ENCODE measurements at regions not wholly inside any gene's neighbourhood (a gene's known extent, or its start where the extent isn't known, plus 50 kb on each side); places are given as distances from the start of the nearest gene placed in this dataset.

- no peak overlapping the region for H3K4me3 Mint-ChIP-seq (ENCODE audit: low read depth)
- peaks cover 12% of the 10 kb centered on the region for H3K9me3 Mint-ChIP-seq (ENCODE audit: low read depth)
- H3K27me3 Mint-ChIP-seq = peaks cover 8% of the 10 kb centered on the region
- TF ChIP-seq, protein P1, sequence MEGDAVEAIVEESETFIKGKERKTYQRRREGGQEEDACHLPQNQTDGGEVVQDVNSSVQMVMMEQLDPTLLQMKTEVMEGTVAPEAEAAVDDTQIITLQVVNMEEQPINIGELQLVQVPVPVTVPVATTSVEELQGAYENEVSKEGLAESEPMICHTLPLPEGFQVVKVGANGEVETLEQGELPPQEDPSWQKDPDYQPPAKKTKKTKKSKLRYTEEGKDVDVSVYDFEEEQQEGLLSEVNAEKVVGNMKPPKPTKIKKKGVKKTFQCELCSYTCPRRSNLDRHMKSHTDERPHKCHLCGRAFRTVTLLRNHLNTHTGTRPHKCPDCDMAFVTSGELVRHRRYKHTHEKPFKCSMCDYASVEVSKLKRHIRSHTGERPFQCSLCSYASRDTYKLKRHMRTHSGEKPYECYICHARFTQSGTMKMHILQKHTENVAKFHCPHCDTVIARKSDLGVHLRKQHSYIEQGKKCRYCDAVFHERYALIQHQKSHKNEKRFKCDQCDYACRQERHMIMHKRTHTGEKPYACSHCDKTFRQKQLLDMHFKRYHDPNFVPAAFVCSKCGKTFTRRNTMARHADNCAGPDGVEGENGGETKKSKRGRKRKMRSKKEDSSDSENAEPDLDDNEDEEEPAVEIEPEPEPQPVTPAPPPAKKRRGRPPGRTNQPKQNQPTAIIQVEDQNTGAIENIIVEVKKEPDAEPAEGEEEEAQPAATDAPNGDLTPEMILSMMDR (IDR thresholded peaks at IDR 0.05; ENCODE audit: unreplicated experiment) = no peak
- peaks cover 5% of the 10 kb centered on the region for H3K4me1 Mint-ChIP-seq (ENCODE audit: low read depth)
- H3K36me3 Mint-ChIP-seq (ENCODE audit: insufficient read depth) = no peaks in the 10 kb centered on the region
- H3K27ac Mint-ChIP-seq = no peak overlapping the region
- no peak for DNase-seq (ENCODE audit: low spot score, unreplicated experiment)
Measured at GRCh38 chr13:76610819-76611415, 275.3 kb downstream of the KCTD12 start.

DNA sequence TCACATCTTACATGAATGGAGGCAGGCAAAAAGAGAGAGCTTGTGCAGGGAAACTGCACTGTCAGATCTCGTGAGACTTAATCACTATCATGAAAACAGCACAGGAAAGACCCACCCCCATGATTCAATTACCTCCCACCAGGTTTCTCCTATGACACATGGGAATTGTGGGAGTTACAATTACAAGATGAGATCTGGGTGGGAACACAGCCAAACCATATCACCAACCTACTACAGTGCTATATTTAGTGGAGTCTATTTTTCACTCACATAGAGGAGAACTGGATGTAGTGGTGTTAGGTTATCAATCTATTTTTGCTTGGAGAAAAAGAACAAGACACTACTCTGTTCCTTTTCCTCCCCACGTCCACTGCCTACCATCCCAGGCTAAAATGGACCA lies 276.6 kb downstream of the KCTD12 start:
- Mint-ChIP-seq H3K27me3 (peaks cover 11% of the 10 kb centered on the region), H3K4me3 (ENCODE audit: low read depth) (no peak overlapping the region), H3K9me3 (ENCODE audit: low read depth) (peaks cover 15% of the 10 kb centered on the region), H3K4me1 (ENCODE audit: low read depth) (peaks cover 5% of the 10 kb centered on the region), H3K27ac (no peak overlapping the region), H3K36me3 (ENCODE audit: insufficient read depth) (no peaks in the 10 kb centered on the region)
- TF ChIP-seq, protein P1 (IDR thresholded peaks at IDR 0.05; ENCODE audit: unreplicated experiment) = no peak
- no peak for DNase-seq (ENCODE audit: low spot score, unreplicated experiment)

DNA sequence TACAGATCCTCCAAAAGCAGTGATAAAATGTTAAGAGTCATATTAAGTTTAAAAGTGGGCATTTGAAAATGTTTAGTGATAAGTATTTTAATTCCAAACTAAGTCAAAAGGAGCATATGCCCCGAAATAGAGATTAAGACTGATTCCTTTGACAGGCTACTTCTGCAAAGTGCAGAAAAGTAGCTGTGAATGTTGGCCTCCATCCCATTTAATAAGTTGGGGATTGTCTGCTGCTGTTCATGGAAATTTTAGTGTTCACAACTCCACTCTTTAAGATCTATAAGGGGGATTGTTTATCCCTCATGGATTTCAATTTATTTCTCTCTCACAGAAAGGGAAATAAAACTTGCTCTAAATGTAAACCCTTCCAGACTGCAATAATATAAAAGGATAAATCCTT lies 278.3 kb downstream of the KCTD12 start:
- H3K36me3 Mint-ChIP-seq (ENCODE audit: insufficient read depth) = no peaks in the 10 kb centered on the region
- H3K27me3 Mint-ChIP-seq = peaks cover 26% of the 10 kb centered on the region
- H3K4me3 Mint-ChIP-seq (ENCODE audit: low read depth) = no peak overlapping the region
- H3K4me1 Mint-ChIP-seq (ENCODE audit: low read depth) = peaks cover 5% of the 10 kb centered on the region
- TF ChIP-seq, protein P1 (IDR thresholded peaks at IDR 0.05; ENCODE audit: unreplicated experiment) = no peak
- DNase-seq (ENCODE audit: low spot score, unreplicated experiment) = no peak
- peaks cover 15% of the 10 kb centered on the region for H3K9me3 Mint-ChIP-seq (ENCODE audit: low read depth)
- H3K27ac Mint-ChIP-seq = no peak overlapping the region

- no peaks in the 10 kb centered on the region for H3K36me3 Mint-ChIP-seq (ENCODE audit: insufficient read depth)
- TF ChIP-seq, protein P1 (IDR thresholded peaks at IDR 0.05; ENCODE audit: unreplicated experiment) = no peak
- no peak for DNase-seq (ENCODE audit: low spot score, unreplicated experiment)
- peaks cover 8% of the 10 kb centered on the region for H3K9me3 Mint-ChIP-seq (ENCODE audit: low read depth)
- H3K4me1 Mint-ChIP-seq (ENCODE audit: low read depth) = peaks cover 2% of the 10 kb centered on the region
- no peak overlapping the region for H3K4me3 Mint-ChIP-seq (ENCODE audit: low read depth)
- H3K27me3 Mint-ChIP-seq = peaks cover 66% of the 10 kb centered on the region
- H3K27ac Mint-ChIP-seq = no peak overlapping the region
Measured at GRCh38 chr13:76600081-76600480, 286.1 kb downstream of the KCTD12 start.

GRCh38 chr13:76597868-76598267 lies 288.3 kb downstream of the KCTD12 start:
- Mint-ChIP-seq H3K27ac (no peak overlapping the region), H3K36me3 (ENCODE audit: insufficient read depth) (peaks cover 4% of the 10 kb centered on the region), H3K4me3 (ENCODE audit: low read depth) (no peak overlapping the region), H3K9me3 (ENCODE audit: low read depth) (peaks cover 12% of the 10 kb centered on the region), H3K4me1 (ENCODE audit: low read depth) (peaks cover 6% of the 10 kb centered on the region), H3K27me3 (peaks cover 51% of the 10 kb centered on the region)
- TF ChIP-seq, protein P1 (IDR thresholded peaks at IDR 0.05; ENCODE audit: unreplicated experiment) = no peak
- no peak for DNase-seq (ENCODE audit: low spot score, unreplicated experiment)
